GM23338 (cell line): ENCODE measurements at regions not wholly inside any gene's neighbourhood (a gene's known extent, or its start where the extent isn't known, plus 50 kb on each side); places are given as distances from the start of the nearest gene placed in this dataset.

Source experiments
- ATAC-seq: fragments of 200-7000 bp; cut with Tn5 transposase; 3 replicates; pipeline ENCODE4 v1.9.1; 2020
- DNase-seq: peaks from one replicate; pipeline ENCODE4 v3.0.0-alpha.2; 2015; ENCODE audit warnings: low spot score
- H2AFZ ChIP-seq: fragments of 200-600 bp; sonication (generic); 2 replicates; pipeline ENCODE4 v1.8.0; 2016; ENCODE audit warnings: antibody characterized with exemption, mild to moderate bottlenecking, moderate library complexity
- H3F3A ChIP-seq: fragments of 200-600 bp; sonication (generic); replicated peaks from 2 replicates; pipeline ENCODE4 v1.8.0; 2017; ENCODE audit warnings: antibody characterized with exemption, mixed run types, low read depth
- H3K27ac ChIP-seq: fragments of 200-600 bp; sonication (generic); 2 replicates; pipeline ENCODE4 v1.6.1; 2016; ENCODE audit warnings: low read depth
- H3K27me3 ChIP-seq: fragments of 200-600 bp; sonication (generic); 2 replicates; pipeline ENCODE4 v1.8.0; 2016; ENCODE audit warnings: mild to moderate bottlenecking, mixed run types, moderate library complexity; ENCODE audit not compliant: insufficient read depth
- H3K36me3 ChIP-seq: fragments of 200-600 bp; sonication (generic); 2 replicates; pipeline ENCODE4 v1.8.0; 2016; ENCODE audit warnings: mild to moderate bottlenecking; ENCODE audit not compliant: insufficient read depth
- H3K4me1 ChIP-seq: fragments of 200-600 bp; sonication (generic); 2 replicates; pipeline ENCODE4 v1.8.0; 2016; ENCODE audit warnings: mild to moderate bottlenecking, moderate library complexity; ENCODE audit not compliant: insufficient read depth
- H3K4me2 ChIP-seq: fragments of 200-600 bp; sonication (generic); 2 replicates; pipeline ENCODE4 v1.7.1; 2017; ENCODE audit warnings: mixed run types
- H3K4me3 ChIP-seq: fragments of 200-600 bp; sonication (generic); 2 replicates; pipeline ENCODE4 v1.6.1; 2016; ENCODE audit warnings: mixed run types
- H3K79me2 ChIP-seq: fragments of 200-600 bp; sonication (generic); replicated peaks from 2 replicates; pipeline ENCODE4 v1.8.0; 2017; ENCODE audit warnings: mild to moderate bottlenecking; ENCODE audit not compliant: insufficient read depth
- H3K9me2 ChIP-seq: fragments of 200-600 bp; sonication (generic); 2 replicates; pipeline ENCODE4 v1.8.0; 2017; ENCODE audit not compliant: insufficient read depth
- H4K20me1 ChIP-seq: fragments of 200-600 bp; sonication (generic); replicated peaks from 2 replicates; pipeline ENCODE4 v1.8.0; 2017; ENCODE audit warnings: mild to moderate bottlenecking; ENCODE audit not compliant: insufficient read depth
- H3K27ac Mint-ChIP-seq: 2 replicates; pipeline ENCODE4 v1.8.0; 2020; ENCODE audit warnings: inconsistent platforms, mild to moderate bottlenecking, moderate library complexity, mixed read lengths
- H3K27me3 Mint-ChIP-seq: 3 replicates; pipeline ENCODE4 v1.8.0; 2022; ENCODE audit warnings: low read depth, mild to moderate bottlenecking, moderate library complexity, mixed read lengths, inconsistent platforms; ENCODE audit not compliant: insufficient read depth, poor library complexity
- H3K36me3 Mint-ChIP-seq: 3 replicates; pipeline ENCODE4 v1.8.0; 2021; ENCODE audit warnings: low read depth, mild to moderate bottlenecking, inconsistent platforms, moderate library complexity, mixed read lengths
- H3K4me1 Mint-ChIP-seq: 3 replicates; pipeline ENCODE4 v1.8.0; 2020; ENCODE audit warnings: mild to moderate bottlenecking, inconsistent platforms, mixed read lengths
- H3K4me3 Mint-ChIP-seq: 3 replicates; pipeline ENCODE4 v1.8.0; 2021; ENCODE audit warnings: moderate library complexity, mild to moderate bottlenecking, inconsistent platforms, mixed read lengths
- H3K9me3 Mint-ChIP-seq: 3 replicates; pipeline ENCODE4 v1.8.0; 2020; ENCODE audit warnings: moderate library complexity, mild to moderate bottlenecking, inconsistent platforms, mixed read lengths
- CREB1 ChIP-seq: fragments of 250-450 bp; sonication (Bioruptor Pico); IDR thresholded peaks from 2 replicates; pipeline ENCODE4 v1.5.0; 2020; ENCODE audit warnings: low read depth, mild to moderate bottlenecking, moderate library complexity
- CTCF ChIP-seq, 2 experiments: fragments of 200-600 bp in 1 of 2; sonication (generic) in 1 of 2; conservative IDR thresholded peaks; 2 replicates each; pipeline versions ENCODE4 v1.5.1 to v1.6.1; 2016 to 2017; ENCODE audit warnings: antibody characterized with exemption in 2 of 2, low read depth in 2 of 2, mild to moderate bottlenecking in 2 of 2, moderate library complexity in 1 of 2
- ETS1 ChIP-seq: IDR thresholded peaks from 2 replicates; pipeline ENCODE4 v1.6.1; 2016; ENCODE audit warnings: antibody characterized with exemption
- EZH2 ChIP-seq: fragments of 200-600 bp; sonication (generic); IDR thresholded peaks from one replicate; pipeline ENCODE4 v1.8.0; 2017; ENCODE audit warnings: antibody characterized with exemption, mild to moderate bottlenecking, low read depth; ENCODE audit not compliant: unreplicated experiment
- EZH2phosphoT487 ChIP-seq: fragments of 200-600 bp; sonication (generic); IDR thresholded peaks from one replicate; pipeline ENCODE4 v1.8.1; 2018; ENCODE audit warnings: antibody characterized with exemption; ENCODE audit not compliant: unreplicated experiment
- JUNB ChIP-seq: IDR thresholded peaks from one replicate; pipeline ENCODE4 v1.6.1; 2016; ENCODE audit warnings: antibody characterized with exemption; ENCODE audit not compliant: unreplicated experiment
- NANOG ChIP-seq: IDR thresholded peaks from 2 replicates; pipeline ENCODE4 v1.6.1; 2016; ENCODE audit warnings: antibody characterized with exemption, borderline replicate concordance
- POLR2AphosphoS5 ChIP-seq: IDR thresholded peaks from 2 replicates; pipeline ENCODE4 v1.6.1; 2016; ENCODE audit warnings: antibody characterized with exemption, low read depth
- STAT1 ChIP-seq: IDR thresholded peaks from one replicate; pipeline ENCODE4 v1.6.1; 2016; ENCODE audit warnings: antibody characterized with exemption; ENCODE audit not compliant: unreplicated experiment
- ZNF114 ChIP-seq: fragments of 250-450 bp; sonication (Bioruptor Pico); IDR thresholded peaks from 2 replicates; pipeline ENCODE4 v1.5.0; 2020; ENCODE audit warnings: mild to moderate bottlenecking, moderate library complexity
- ZNF331 ChIP-seq: fragments of 250-450 bp; sonication (Bioruptor Pico); IDR thresholded peaks from 2 replicates; pipeline ENCODE4 v1.5.0; 2020; ENCODE audit warnings: low read depth, mild to moderate bottlenecking, moderate library complexity
- ZNF462 ChIP-seq: fragments of 250-450 bp; sonication (Bioruptor Pico); IDR thresholded peaks from 2 replicates; pipeline ENCODE4 v1.5.0; 2020; ENCODE audit warnings: mild to moderate bottlenecking, moderate library complexity

GRCh38 chr5:159480849-159481248 is 150.6 kb upstream of the IL12B start:
- no peaks in the 10 kb centered on the region for H3K79me2 ChIP-seq
- H3K4me1 Mint-ChIP-seq = no peaks in the 10 kb centered on the region
- H3K36me3 ChIP-seq = no peaks in the 10 kb centered on the region
- ATAC-seq = no peak
- H2AFZ ChIP-seq = no peak overlapping the region
- no peak overlapping the region for H3K4me3 ChIP-seq
- DNase-seq = no peak
- H3K36me3 Mint-ChIP-seq = no peaks in the 10 kb centered on the region
- no peaks in the 10 kb centered on the region for H3K9me3 Mint-ChIP-seq
- H3K27ac Mint-ChIP-seq = no peak overlapping the region
- H3K27me3 Mint-ChIP-seq = peaks cover 2% of the 10 kb centered on the region
- H3K4me3 Mint-ChIP-seq = no peak overlapping the region
- no peaks in the 10 kb centered on the region for H3K27me3 ChIP-seq
- TF ChIP-seq STAT1 (no peak), POLR2AphosphoS5 (no peak), NANOG (no peak), EZH2 (no peak), ZNF114 (CRISPR knock-in tag) (no peak), CTCF (conservative IDR thresholded peaks at IDR 0.05; ENCODE audit: low read depth in 2 of 2) (no peak), JUNB (no peak), ZNF331 (CRISPR knock-in tag) (no peak), ZNF462 (CRISPR knock-in tag) (no peak), ETS1 (no peak), EZH2phosphoT487 (no peak), CREB1 (CRISPR knock-in tag) (no peak)
- no peaks in the 10 kb centered on the region for H4K20me1 ChIP-seq
- no peak overlapping the region for H3K27ac ChIP-seq
- H3K9me2 ChIP-seq = 0 out of 2 replicates have a peak, but pooled peaks cover 4% of the 10 kb centered on the region
- no peak overlapping the region for H3K4me2 ChIP-seq
- H3F3A ChIP-seq = no peaks in the 10 kb centered on the region
- H3K4me1 ChIP-seq = no peaks in the 10 kb centered on the region
